ENCODE measurements at regions not wholly inside any gene's neighbourhood (a gene's known extent, or its start where the extent isn't known, plus 50 kb on each side); places are given as distances from the start of the nearest gene placed in this dataset.

DNA sequence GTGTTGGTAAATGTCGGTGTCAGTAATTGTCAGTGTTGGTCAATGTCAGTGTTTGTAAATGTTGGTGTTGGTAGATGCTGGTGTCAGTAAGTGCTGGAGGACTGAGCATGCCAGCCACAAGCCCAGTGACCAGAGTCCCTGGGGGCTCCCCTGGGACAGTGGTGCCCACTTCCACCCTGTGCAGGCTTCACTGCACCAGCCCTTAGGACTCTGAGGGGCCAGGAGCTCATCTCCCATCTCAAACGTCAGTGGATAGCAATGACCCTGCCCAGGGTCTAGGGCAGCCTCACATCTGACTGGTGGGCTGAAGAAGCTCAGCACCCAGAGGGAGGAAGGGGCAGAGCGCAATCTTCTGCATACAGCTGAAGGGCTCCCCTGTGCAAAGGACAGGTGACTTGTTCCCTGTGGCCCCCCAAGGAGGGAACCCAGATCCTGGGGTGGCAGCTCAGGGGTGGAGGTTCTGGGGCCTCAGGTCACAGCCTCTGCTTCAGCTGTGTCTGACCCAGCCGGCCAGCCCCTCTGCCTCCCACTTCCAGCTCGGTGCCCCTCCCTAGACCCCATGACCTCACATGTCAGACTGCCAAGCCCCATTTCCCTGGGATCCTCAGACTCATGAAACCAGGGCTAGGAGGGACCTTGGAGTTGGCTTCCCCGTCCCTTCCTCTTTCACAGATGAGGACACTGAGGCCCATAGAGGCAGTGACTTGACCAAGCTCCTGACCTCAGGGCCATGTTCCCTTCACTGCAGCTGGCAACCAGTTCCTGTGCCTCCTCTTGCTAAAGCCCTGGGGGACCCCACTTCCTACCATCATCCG lies 138.4 kb downstream of the CRYBB2 start:
- FAIRE-seq (peak; percentile 83), DNase-seq (ENCODE audit: low read depth) (no peak)
- no peaks in the 10 kb centered on the region for H3K27me3 ChIP-seq (ENCODE audit: control insufficient read depth, insufficient read depth, low read length)
- peaks cover 23% of the 10 kb centered on the region for H3K36me3 ChIP-seq (ENCODE audit: control insufficient read depth, insufficient read depth, low read length)
- no peak overlapping the region for H3K4me3 ChIP-seq (ENCODE audit: low read depth, low read length)
- TF ChIP-seq, protein P1, sequence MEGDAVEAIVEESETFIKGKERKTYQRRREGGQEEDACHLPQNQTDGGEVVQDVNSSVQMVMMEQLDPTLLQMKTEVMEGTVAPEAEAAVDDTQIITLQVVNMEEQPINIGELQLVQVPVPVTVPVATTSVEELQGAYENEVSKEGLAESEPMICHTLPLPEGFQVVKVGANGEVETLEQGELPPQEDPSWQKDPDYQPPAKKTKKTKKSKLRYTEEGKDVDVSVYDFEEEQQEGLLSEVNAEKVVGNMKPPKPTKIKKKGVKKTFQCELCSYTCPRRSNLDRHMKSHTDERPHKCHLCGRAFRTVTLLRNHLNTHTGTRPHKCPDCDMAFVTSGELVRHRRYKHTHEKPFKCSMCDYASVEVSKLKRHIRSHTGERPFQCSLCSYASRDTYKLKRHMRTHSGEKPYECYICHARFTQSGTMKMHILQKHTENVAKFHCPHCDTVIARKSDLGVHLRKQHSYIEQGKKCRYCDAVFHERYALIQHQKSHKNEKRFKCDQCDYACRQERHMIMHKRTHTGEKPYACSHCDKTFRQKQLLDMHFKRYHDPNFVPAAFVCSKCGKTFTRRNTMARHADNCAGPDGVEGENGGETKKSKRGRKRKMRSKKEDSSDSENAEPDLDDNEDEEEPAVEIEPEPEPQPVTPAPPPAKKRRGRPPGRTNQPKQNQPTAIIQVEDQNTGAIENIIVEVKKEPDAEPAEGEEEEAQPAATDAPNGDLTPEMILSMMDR (IDR thresholded peaks at IDR 0.05; ENCODE audit: insufficient read depth, low read length, severe bottlenecking), result no peak

DNA sequence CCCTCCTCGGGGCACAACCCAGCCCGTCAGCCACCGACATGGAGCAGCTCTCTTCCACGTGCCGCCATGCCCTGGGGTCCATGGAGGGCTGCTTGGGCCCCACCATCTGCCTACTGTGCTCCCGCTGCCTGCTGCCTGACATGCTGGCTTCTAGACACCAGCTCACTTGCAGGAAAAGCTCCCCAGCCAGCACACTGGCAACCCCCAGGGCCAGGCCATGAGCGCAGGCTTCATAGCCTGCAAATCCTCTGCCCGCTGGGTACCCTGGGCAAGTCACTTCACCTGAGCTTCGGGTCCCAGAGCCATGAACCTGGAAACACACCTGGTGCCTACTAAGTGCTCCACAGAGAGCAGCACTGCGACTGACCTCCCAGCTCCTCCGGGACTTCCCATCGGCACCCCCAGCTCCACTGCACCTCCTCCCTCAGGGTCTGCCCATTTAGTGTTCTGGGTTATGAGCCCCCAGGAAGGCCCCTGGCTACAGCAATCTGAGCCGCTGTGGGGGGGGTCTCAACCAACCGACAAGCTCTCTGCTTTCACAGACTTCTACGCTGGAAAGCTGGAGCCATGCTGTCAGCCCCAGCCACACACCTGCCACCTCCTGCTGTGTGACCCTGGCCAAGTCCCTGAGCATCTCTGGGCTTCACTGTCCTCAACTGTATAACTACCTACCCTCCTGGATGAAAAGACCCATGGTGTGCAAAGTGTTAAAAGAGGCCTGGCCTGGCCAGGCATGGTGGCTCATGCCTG lies 139.2 kb downstream of the CRYBB2 start:
- Histone ChIP-seq H3K4me3 (ENCODE audit: low read depth, low read length) (no peak overlapping the region), H3K36me3 (ENCODE audit: control insufficient read depth, insufficient read depth, low read length) (peaks cover 25% of the 10 kb centered on the region), H3K27me3 (ENCODE audit: control insufficient read depth, insufficient read depth, low read length) (no peaks in the 10 kb centered on the region)
- TF ChIP-seq, protein P1 (IDR thresholded peaks at IDR 0.05; ENCODE audit: insufficient read depth, low read length, severe bottlenecking), result no peak
- FAIRE-seq, result no peak
- DNase-seq (ENCODE audit: low read depth), result no peak

DNA sequence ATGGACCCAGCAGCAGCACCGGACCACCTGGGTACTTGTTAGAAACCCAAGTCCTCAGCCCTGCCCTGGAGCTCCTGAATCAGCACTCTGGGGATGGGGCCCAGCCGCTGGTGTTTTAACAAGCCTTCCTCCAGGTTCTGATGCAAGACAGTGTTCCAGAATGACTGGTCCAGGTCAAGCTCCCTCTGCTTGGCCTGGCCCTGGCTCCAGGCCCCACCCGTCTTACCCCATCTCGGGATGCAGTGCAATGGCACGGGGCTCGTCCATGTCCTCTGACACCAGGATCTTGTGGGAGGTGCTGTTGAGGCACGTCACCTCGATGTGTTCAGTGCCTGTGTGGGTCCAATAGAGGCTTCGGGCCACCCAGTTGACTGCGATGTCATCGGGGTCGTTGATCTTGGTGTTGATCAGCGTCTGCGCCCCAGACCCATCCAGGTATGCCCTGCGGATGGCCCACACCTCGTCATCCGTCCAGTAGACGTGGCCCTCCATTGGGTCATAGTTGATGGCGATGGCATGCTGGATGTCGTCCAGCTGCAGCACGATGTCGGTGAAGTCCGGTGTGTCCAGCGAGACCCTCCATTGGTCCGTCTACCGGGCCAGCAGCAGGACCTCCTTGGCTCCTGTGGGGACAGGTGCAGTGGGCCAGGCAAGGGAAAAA lies 140.3 kb downstream of the CRYBB2 start:
- Histone ChIP-seq H3K36me3 (ENCODE audit: control insufficient read depth, insufficient read depth, low read length) (peaks cover 21% of the 10 kb centered on the region), H3K4me3 (ENCODE audit: low read depth, low read length) (no peak overlapping the region), H3K27me3 (ENCODE audit: control insufficient read depth, insufficient read depth, low read length) (no peaks in the 10 kb centered on the region)
- DNase-seq (ENCODE audit: low read depth) (no peak), FAIRE-seq (peak; percentile 83)
- TF ChIP-seq, protein P1 (IDR thresholded peaks at IDR 0.05; ENCODE audit: insufficient read depth, low read length, severe bottlenecking), result no peak

DNA sequence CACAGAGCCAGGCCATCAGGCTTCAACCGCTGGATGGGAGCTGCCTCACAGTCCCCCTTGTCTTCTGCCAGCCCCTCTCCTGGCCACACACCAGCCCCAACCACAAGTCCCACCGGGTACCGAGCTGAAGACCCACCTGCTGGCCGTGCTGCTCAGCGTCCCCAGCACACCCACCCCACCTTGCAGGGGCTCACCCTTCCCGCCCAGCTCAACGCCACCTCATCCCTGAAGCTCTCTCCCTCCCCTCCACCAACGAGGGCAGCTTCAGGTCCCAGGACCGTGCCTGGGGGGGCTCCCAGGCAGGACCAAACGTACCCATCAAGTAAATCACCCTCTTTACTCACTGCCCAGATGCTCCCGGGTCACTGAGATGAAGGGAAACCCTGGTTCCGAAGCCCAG lies 141.0 kb downstream of the CRYBB2 start:
- Histone ChIP-seq H3K4me3 (ENCODE audit: low read depth, low read length) (no peak overlapping the region), H3K36me3 (ENCODE audit: control insufficient read depth, insufficient read depth, low read length) (peaks cover 21% of the 10 kb centered on the region), H3K27me3 (ENCODE audit: control insufficient read depth, insufficient read depth, low read length) (no peaks in the 10 kb centered on the region)
- FAIRE-seq, result no peak
- DNase-seq (ENCODE audit: low read depth), result no peak
- TF ChIP-seq, protein P1 (IDR thresholded peaks at IDR 0.05; ENCODE audit: insufficient read depth, low read length, severe bottlenecking), result no peak

DNA sequence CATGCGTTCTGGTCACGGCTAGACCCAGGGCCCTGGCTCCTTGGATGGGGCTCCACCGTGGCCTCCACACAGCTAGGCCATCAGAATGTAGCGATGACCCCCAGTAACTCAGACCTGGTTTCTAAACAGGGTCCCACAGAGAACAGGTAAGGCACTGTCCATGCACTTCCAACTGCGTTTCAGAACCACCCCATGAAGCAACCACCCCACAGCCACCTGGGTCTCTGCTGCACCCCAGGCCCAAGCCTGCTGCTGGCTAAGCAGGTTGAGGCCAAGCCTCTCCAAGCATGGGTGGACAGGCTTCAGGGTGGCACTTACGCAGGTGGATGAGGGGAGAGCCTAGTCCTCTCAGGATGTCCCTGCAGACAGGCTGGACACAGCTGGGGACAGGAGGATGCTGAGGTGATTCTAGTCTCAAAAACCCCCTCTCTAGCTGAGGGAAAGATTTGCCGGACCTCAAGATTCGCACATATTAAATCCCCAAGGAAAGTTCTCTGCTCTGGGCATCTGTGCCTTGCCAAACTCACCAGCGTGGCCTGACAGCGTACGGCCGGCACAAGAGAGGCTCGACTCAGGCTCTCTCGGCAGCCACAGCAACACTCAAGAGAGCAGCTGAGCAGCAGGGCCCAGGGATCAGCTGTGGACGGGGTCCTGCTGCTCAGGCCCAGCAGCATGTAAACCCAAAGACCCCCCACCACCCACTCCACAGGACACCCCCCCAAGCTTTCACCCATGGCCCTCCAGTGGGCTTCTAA lies 141.6 kb downstream of the CRYBB2 start:
- FAIRE-seq (no peak), DNase-seq (ENCODE audit: low read depth) (no peak)
- H3K4me3 ChIP-seq (ENCODE audit: low read depth, low read length), result no peak overlapping the region
- H3K27me3 ChIP-seq (ENCODE audit: control insufficient read depth, insufficient read depth, low read length), result no peaks in the 10 kb centered on the region
- peaks cover 21% of the 10 kb centered on the region for H3K36me3 ChIP-seq (ENCODE audit: control insufficient read depth, insufficient read depth, low read length)
- TF ChIP-seq, protein P1 (IDR thresholded peaks at IDR 0.05; ENCODE audit: insufficient read depth, low read length, severe bottlenecking), result no peak
